ENCODE measurements at regions not wholly inside any gene's neighbourhood (a gene's known extent, or its start where the extent isn't known, plus 50 kb on each side); places are given as distances from the start of the nearest gene placed in this dataset.
"Not testable (repeated sequence)": the region's sequence is repeated elsewhere in the genome, so short reads cannot be mapped to it uniquely, and the experiment has no call there.

- no peak for ATAC-seq
- DNase-seq, result no peak
- H3K27ac Mint-ChIP-seq, result no peak overlapping the region
- H3K9me3 Mint-ChIP-seq, result no peaks in the 10 kb centered on the region
- no peaks in the 10 kb centered on the region for H3K4me1 Mint-ChIP-seq
- no peak overlapping the region for H3K4me3 Mint-ChIP-seq
- H3K27me3 Mint-ChIP-seq, result peaks cover 14% of the 10 kb centered on the region
These were observed 62.4 kb upstream of the GJB6 start for GRCh38 chr13:20294497-20294896.

- not testable (repeated sequence) for ATAC-seq, H3K27ac Mint-ChIP-seq, H3K27me3 Mint-ChIP-seq, H3K9me3 Mint-ChIP-seq, H3K4me3 Mint-ChIP-seq, DNase-seq, H3K4me1 Mint-ChIP-seq
These were observed 60.2 kb upstream of the GJB6 start for GRCh38 chr13:20292301-20292700.

DNA sequence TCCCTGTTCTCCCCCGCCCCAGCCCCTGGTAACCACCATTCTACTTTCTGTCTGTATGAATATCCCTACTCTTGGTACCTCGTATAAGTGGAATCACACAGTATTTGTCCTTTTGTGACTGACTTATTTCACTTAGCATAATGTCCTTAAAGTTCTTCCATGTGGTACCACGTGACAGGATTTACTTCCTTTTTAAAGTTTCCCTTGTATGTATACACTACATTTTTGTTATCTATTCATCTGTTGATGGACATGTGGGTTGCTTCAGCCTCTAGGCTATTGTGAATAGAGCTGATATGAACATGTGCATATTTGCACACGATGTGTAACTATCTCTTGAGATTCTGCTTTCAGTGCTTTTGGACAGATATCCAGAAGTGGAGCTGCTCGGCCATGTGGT, 59.6 kb upstream of the GJB6 start:
- no peaks in the 10 kb centered on the region for H3K4me1 Mint-ChIP-seq
- ATAC-seq (no peak), DNase-seq (no peak)
- H3K4me3 Mint-ChIP-seq, result no peak overlapping the region
- no peaks in the 10 kb centered on the region for H3K27me3 Mint-ChIP-seq
- no peak overlapping the region for H3K27ac Mint-ChIP-seq
- H3K9me3 Mint-ChIP-seq, result peaks cover 5 to 8% of the 10 kb centered on the region in 2 donors

DNA sequence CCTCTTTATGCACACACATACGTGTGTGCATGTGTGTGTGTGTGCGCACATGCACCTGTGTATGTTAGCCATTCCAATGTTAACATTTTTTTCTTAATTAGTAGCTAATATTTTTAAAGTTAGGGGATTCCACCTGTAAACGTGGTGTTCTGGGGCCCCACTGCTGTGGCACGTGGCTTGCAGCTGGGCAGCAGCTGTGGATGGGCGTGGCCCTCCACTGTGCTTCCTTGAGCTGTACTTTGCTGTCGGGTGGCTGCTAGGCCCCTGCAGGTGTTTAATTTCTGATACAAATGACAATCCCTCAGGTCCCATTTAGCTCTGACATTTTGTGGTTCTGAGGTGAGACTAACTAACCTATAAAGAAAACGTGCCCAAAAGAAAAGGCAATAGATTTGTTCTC, 58.9 kb upstream of the GJB6 start:
- Mint-ChIP-seq H3K9me3 (peaks cover 11 to 14% of the 10 kb centered on the region in 2 donors), H3K27me3 (no peaks in the 10 kb centered on the region), H3K4me3 (no peak overlapping the region), H3K4me1 (no peaks in the 10 kb centered on the region), H3K27ac (no peak overlapping the region)
- ATAC-seq (no peak), DNase-seq (no peak)

GRCh38 chr13:20288561-20288960, 56.4 kb upstream of the GJB6 start:
- no peak overlapping the region for H3K4me3 Mint-ChIP-seq
- H3K27ac Mint-ChIP-seq, result no peak overlapping the region
- H3K4me1 Mint-ChIP-seq, result no peaks in the 10 kb centered on the region
- no peaks in the 10 kb centered on the region for H3K27me3 Mint-ChIP-seq
- peaks cover 22 to 39% of the 10 kb centered on the region in 2 donors for H3K9me3 Mint-ChIP-seq
- ATAC-seq, result no peak
- no peak for DNase-seq

DNA sequence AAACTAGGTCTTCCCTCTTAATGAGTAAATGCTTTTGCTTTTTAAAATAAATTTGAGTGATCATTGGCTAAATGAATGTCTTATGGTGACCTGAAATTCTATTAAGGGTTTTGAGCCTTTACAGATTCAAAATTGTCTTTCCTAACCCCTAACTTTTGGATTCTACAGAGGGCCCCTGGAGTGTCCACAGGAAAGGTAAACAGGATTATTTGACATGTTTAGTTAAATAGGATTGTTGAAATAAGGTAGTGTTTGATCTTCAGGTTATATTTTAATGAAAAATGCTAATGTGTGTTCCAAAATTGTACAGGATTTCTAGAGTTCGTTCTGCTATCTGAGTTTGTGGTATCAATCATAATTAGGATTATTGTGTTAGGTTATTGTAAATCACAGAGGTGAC, 55.9 kb upstream of the GJB6 start:
- Mint-ChIP-seq H3K9me3 (peaks cover 25 to 39% of the 10 kb centered on the region in 2 donors), H3K27me3 (no peaks in the 10 kb centered on the region), H3K4me3 (no peak overlapping the region), H3K4me1 (no peaks in the 10 kb centered on the region), H3K27ac (no peak overlapping the region)
- DNase-seq (no peak), ATAC-seq (no peak)

DNA sequence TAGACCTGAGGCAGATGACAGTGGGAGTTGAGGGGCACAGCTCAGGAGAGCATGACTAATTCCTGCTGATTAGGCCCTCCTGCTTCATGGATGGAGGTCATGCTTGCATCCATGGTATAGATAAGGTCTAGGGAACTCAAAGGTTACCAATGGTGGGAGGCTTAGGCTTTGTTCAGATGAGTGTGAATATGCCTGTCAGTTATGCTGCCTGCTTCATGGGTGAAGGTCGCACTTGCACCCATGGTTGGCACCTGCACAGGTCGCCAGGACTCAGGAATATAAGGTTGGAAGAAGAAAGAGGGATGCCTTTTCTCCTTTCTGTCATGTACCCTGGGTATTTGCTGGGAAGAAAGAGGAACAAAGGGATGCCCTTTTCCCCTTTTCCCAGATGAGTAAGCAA, 53.4 kb upstream of the GJB6 start:
- Mint-ChIP-seq H3K9me3 (peaks cover 26 to 44% of the 10 kb centered on the region in 2 donors), H3K4me1 (no peaks in the 10 kb centered on the region), H3K27ac (no peak overlapping the region), H3K4me3 (no peak overlapping the region), H3K27me3 (no peaks in the 10 kb centered on the region)
- DNase-seq (no peak), ATAC-seq (no peak)
